ENCODE measurements at regions not wholly inside any gene's neighbourhood (a gene's known extent, or its start where the extent isn't known, plus 50 kb on each side); places are given as distances from the start of the nearest gene placed in this dataset.
A peak's percentile ranks its signal among the peaks of the same experiment; 100 is the strongest.

DNA sequence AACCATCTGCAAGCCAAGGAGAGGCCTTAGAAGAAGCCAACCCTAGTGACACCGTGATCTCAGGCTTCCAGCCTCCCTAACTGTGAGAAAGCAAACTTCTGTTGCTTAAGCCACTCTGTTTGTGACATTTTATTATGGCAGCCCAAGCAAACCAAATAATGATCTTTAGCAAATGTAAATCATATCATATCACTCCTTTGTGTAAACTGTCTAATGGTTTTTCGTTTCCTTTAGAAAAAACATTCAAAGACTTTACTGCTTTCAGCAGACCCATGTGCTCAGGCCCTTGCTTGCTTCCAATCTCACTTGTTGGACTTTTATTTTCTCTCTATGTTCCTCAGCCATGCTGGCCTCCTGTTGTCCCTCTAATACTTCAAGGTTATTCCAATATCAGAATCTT lies 192.2 kb upstream of the HS3ST1 start:
- no peaks in the 10 kb centered on the region for H3K9me3 ChIP-seq
- ChIA-PET POLR2A (no interaction called here), CTCF (no interaction called here)
- H3K4me1 ChIP-seq = peaks cover 16% of the 10 kb centered on the region
- no peak for TF ChIP-seq EHMT2 (IDR thresholded peaks at IDR 0.05; ENCODE audit: low read depth)
- TF ChIP-seq EHF (CRISPR knock-in tag; IDR thresholded peaks at IDR 0.05) = no peak
- no peak for TF ChIP-seq NPAS2 (CRISPR knock-in tag; IDR thresholded peaks at IDR 0.05; ENCODE audit: borderline replicate concordance)
- no peak for TF ChIP-seq MAFK (IDR thresholded peaks at IDR 0.05; ENCODE audit: partially characterized antibody)
- no peak overlapping the region for H3K27ac ChIP-seq
- no peak overlapping the region for H3K4me3 ChIP-seq
- FAIRE-seq (no peak), DNase-seq (ENCODE audit: low read depth in 1 of 2, low spot score in 1 of 2) (no peak), ATAC-seq (no peak)
- no peak overlapping the region for H3K4me2 ChIP-seq
- 48% methylated on average over 2 of the region's 2 CpGs for WGBS (ENCODE audit: missing lambda C conversion rate)

DNA sequence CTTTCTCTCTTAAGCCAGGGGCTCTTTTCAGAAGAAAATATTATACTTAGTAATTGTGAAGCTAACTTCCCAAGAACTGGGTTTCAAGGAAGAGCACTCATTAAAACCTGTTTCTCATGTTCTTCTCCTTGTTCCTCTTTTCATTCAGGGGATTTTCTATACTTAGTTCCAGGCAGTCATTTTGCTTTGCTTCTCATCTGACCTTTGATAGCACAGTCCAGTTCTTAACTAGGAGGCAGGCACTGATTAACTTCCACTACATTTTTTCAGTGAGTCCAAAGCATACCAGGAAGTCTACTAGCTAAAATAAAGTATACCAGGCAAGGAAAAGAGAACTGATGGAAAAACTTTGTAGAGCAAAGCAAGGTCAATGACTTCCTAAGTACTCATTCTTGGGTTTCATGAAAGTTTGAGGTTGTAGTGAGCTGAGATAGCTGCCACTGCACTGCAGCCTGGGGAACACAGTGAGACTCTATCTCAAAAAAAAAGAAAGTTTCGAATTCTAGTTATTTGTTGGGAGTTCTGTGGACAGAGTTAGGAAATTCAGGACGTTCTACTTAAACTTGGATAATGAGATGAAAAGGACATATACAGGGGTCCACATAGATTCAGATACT lies 190.1 kb upstream of the HS3ST1 start:
- peaks cover 30% of the 10 kb centered on the region for H3K4me1 ChIP-seq
- ATAC-seq = no peak
- H3K9me3 ChIP-seq = no peaks in the 10 kb centered on the region
- ChIA-PET POLR2A (no interaction called here), CTCF (no interaction called here)
- H3K4me2 ChIP-seq = peak overlapping the region; percentile 33; the same call in 2 of the 3 replicates
- FAIRE-seq = no peak
- no peak overlapping the region for H3K4me3 ChIP-seq
- TF ChIP-seq RAD21 (conservative IDR thresholded peaks at IDR 0.05 in 1 of 2, IDR thresholded peaks at IDR 0.05 in 1 of 2) (no peak), POLR2A (IDR thresholded peaks at IDR 0.05; ENCODE audit: low read length) (no peak), HEYL (CRISPR knock-in tag; IDR thresholded peaks at IDR 0.05) (no peak), HDAC2 (IDR thresholded peaks at IDR 0.05) (no peak), POLR2AphosphoS2 (conservative IDR thresholded peaks at IDR 0.05; ENCODE audit: low read length) (no peak), ZFP36 (IDR thresholded peaks at IDR 0.05; ENCODE audit: borderline replicate concordance, partially characterized antibody) (no peak), MAZ (IDR thresholded peaks at IDR 0.05; ENCODE audit: borderline replicate concordance, low read depth, low read length) (no peak), CHD2 (IDR thresholded peaks at IDR 0.05; ENCODE audit: low read length, partially characterized antibody) (no peak), CHD4 (IDR thresholded peaks at IDR 0.05; ENCODE audit: borderline replicate concordance) (no peak), ZNF302 (CRISPR knock-in tag; IDR thresholded peaks at IDR 0.05) (no peak), HOXB5 (CRISPR knock-in tag; IDR thresholded peaks at IDR 0.05) (no peak), RARB (CRISPR knock-in tag; IDR thresholded peaks at IDR 0.05) (no peak)
- TF ChIP-seq, protein P1, sequence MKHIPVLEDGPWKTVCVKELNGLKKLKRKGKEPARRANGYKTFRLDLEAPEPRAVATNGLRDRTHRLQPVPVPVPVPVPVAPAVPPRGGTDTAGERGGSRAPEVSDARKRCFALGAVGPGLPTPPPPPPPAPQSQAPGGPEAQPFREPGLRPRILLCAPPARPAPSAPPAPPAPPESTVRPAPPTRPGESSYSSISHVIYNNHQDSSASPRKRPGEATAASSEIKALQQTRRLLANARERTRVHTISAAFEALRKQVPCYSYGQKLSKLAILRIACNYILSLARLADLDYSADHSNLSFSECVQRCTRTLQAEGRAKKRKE (CRISPR knock-in tag; IDR thresholded peaks at IDR 0.05; ENCODE audit: low read depth) = no peak
- TF ChIP-seq, protein P2, sequence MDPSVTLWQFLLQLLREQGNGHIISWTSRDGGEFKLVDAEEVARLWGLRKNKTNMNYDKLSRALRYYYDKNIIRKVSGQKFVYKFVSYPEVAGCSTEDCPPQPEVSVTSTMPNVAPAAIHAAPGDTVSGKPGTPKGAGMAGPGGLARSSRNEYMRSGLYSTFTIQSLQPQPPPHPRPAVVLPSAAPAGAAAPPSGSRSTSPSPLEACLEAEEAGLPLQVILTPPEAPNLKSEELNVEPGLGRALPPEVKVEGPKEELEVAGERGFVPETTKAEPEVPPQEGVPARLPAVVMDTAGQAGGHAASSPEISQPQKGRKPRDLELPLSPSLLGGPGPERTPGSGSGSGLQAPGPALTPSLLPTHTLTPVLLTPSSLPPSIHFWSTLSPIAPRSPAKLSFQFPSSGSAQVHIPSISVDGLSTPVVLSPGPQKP (IDR thresholded peaks at IDR 0.05; ENCODE audit: low read depth, low read length) = no peak
- TF ChIP-seq, protein P3, sequence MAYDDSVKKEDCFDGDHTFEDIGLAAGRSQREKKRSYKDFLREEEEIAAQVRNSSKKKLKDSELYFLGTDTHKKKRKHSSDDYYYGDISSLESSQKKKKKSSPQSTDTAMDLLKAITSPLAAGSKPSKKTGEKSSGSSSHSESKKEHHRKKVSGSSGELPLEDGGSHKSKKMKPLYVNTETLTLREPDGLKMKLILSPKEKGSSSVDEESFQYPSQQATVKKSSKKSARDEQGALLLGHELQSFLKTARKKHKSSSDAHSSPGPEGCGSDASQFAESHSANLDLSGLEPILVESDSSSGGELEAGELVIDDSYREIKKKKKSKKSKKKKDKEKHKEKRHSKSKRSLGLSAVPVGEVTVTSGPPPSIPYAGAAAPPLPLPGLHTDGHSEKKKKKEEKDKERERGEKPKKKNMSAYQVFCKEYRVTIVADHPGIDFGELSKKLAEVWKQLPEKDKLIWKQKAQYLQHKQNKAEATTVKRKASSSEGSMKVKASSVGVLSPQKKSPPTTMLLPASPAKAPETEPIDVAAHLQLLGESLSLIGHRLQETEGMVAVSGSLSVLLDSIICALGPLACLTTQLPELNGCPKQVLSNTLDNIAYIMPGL (CRISPR knock-in tag; IDR thresholded peaks at IDR 0.05; ENCODE audit: borderline replicate concordance) = no peak
- TF ChIP-seq, protein P4, sequence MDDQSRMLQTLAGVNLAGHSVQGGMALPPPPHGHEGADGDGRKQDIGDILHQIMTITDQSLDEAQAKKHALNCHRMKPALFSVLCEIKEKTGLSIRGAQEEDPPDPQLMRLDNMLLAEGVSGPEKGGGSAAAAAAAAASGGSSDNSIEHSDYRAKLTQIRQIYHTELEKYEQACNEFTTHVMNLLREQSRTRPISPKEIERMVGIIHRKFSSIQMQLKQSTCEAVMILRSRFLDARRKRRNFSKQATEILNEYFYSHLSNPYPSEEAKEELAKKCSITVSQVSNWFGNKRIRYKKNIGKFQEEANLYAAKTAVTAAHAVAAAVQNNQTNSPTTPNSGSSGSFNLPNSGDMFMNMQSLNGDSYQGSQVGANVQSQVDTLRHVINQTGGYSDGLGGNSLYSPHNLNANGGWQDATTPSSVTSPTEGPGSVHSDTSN (IDR thresholded peaks at IDR 0.05) = no peak
- 13% methylated on average over 2 of the region's 2 CpGs for WGBS (ENCODE audit: missing lambda C conversion rate)
- H3K27ac ChIP-seq = peak overlapping the region in 1 of 2 experiments; percentile 35; a peak in 2 of 6 replicates
- no peak for DNase-seq (ENCODE audit: low read depth in 1 of 2, low spot score in 1 of 2)
